ENCODE measurements at regions not wholly inside any gene's neighbourhood (a gene's known extent, or its start where the extent isn't known, plus 50 kb on each side); places are given as distances from the start of the nearest gene placed in this dataset.

- Mint-ChIP-seq H3K27ac (no peak overlapping the region), H3K4me1 (peaks cover 4% of the 10 kb centered on the region; the same call in 2 of the 3 replicates), H3K36me3 (ENCODE audit: low read depth) (peaks cover 2% of the 10 kb centered on the region; the same call in 1 of the 3 replicates), H3K4me3 (no peak overlapping the region), H3K27me3 (ENCODE audit: insufficient read depth, low read depth, poor library complexity) (peaks cover 3% of the 10 kb centered on the region), H3K9me3 (peaks cover 5% of the 10 kb centered on the region; the same call in 1 of the 3 replicates)
- DNase-seq (ENCODE audit: low spot score) (no peak), ATAC-seq (no peak)
- Histone ChIP-seq H3K27me3 (ENCODE audit: insufficient read depth) (no peaks in the 10 kb centered on the region), H3K9me2 (ENCODE audit: insufficient read depth) (peaks cover 4% of the 10 kb centered on the region; the same call in 1 of the 2 replicates), H3K4me3 (no peak overlapping the region), H3K4me2 (no peak overlapping the region), H3K36me3 (ENCODE audit: insufficient read depth) (no peaks in the 10 kb centered on the region), H3F3A (replicated peaks; ENCODE audit: low read depth) (no peaks in the 10 kb centered on the region), H3K4me1 (ENCODE audit: insufficient read depth) (peaks cover 10% of the 10 kb centered on the region), H3K79me2 (replicated peaks; ENCODE audit: insufficient read depth) (no peaks in the 10 kb centered on the region), H4K20me1 (replicated peaks; ENCODE audit: insufficient read depth) (no peaks in the 10 kb centered on the region), H3K27ac (ENCODE audit: low read depth) (no peak overlapping the region), H2AFZ (no peak overlapping the region)
- TF ChIP-seq EZH2phosphoT487 (IDR thresholded peaks at IDR 0.05; ENCODE audit: unreplicated experiment) (no peak), JUNB (IDR thresholded peaks at IDR 0.05; ENCODE audit: unreplicated experiment) (no peak), ZNF114 (CRISPR knock-in tag; IDR thresholded peaks at IDR 0.05) (no peak), NANOG (IDR thresholded peaks at IDR 0.05; ENCODE audit: borderline replicate concordance) (no peak), STAT1 (IDR thresholded peaks at IDR 0.05; ENCODE audit: unreplicated experiment) (no peak)
- TF ChIP-seq, protein P1, sequence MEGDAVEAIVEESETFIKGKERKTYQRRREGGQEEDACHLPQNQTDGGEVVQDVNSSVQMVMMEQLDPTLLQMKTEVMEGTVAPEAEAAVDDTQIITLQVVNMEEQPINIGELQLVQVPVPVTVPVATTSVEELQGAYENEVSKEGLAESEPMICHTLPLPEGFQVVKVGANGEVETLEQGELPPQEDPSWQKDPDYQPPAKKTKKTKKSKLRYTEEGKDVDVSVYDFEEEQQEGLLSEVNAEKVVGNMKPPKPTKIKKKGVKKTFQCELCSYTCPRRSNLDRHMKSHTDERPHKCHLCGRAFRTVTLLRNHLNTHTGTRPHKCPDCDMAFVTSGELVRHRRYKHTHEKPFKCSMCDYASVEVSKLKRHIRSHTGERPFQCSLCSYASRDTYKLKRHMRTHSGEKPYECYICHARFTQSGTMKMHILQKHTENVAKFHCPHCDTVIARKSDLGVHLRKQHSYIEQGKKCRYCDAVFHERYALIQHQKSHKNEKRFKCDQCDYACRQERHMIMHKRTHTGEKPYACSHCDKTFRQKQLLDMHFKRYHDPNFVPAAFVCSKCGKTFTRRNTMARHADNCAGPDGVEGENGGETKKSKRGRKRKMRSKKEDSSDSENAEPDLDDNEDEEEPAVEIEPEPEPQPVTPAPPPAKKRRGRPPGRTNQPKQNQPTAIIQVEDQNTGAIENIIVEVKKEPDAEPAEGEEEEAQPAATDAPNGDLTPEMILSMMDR (conservative IDR thresholded peaks at IDR 0.05; ENCODE audit: low read depth in 2 of 2): no peak
- TF ChIP-seq, protein P2, sequence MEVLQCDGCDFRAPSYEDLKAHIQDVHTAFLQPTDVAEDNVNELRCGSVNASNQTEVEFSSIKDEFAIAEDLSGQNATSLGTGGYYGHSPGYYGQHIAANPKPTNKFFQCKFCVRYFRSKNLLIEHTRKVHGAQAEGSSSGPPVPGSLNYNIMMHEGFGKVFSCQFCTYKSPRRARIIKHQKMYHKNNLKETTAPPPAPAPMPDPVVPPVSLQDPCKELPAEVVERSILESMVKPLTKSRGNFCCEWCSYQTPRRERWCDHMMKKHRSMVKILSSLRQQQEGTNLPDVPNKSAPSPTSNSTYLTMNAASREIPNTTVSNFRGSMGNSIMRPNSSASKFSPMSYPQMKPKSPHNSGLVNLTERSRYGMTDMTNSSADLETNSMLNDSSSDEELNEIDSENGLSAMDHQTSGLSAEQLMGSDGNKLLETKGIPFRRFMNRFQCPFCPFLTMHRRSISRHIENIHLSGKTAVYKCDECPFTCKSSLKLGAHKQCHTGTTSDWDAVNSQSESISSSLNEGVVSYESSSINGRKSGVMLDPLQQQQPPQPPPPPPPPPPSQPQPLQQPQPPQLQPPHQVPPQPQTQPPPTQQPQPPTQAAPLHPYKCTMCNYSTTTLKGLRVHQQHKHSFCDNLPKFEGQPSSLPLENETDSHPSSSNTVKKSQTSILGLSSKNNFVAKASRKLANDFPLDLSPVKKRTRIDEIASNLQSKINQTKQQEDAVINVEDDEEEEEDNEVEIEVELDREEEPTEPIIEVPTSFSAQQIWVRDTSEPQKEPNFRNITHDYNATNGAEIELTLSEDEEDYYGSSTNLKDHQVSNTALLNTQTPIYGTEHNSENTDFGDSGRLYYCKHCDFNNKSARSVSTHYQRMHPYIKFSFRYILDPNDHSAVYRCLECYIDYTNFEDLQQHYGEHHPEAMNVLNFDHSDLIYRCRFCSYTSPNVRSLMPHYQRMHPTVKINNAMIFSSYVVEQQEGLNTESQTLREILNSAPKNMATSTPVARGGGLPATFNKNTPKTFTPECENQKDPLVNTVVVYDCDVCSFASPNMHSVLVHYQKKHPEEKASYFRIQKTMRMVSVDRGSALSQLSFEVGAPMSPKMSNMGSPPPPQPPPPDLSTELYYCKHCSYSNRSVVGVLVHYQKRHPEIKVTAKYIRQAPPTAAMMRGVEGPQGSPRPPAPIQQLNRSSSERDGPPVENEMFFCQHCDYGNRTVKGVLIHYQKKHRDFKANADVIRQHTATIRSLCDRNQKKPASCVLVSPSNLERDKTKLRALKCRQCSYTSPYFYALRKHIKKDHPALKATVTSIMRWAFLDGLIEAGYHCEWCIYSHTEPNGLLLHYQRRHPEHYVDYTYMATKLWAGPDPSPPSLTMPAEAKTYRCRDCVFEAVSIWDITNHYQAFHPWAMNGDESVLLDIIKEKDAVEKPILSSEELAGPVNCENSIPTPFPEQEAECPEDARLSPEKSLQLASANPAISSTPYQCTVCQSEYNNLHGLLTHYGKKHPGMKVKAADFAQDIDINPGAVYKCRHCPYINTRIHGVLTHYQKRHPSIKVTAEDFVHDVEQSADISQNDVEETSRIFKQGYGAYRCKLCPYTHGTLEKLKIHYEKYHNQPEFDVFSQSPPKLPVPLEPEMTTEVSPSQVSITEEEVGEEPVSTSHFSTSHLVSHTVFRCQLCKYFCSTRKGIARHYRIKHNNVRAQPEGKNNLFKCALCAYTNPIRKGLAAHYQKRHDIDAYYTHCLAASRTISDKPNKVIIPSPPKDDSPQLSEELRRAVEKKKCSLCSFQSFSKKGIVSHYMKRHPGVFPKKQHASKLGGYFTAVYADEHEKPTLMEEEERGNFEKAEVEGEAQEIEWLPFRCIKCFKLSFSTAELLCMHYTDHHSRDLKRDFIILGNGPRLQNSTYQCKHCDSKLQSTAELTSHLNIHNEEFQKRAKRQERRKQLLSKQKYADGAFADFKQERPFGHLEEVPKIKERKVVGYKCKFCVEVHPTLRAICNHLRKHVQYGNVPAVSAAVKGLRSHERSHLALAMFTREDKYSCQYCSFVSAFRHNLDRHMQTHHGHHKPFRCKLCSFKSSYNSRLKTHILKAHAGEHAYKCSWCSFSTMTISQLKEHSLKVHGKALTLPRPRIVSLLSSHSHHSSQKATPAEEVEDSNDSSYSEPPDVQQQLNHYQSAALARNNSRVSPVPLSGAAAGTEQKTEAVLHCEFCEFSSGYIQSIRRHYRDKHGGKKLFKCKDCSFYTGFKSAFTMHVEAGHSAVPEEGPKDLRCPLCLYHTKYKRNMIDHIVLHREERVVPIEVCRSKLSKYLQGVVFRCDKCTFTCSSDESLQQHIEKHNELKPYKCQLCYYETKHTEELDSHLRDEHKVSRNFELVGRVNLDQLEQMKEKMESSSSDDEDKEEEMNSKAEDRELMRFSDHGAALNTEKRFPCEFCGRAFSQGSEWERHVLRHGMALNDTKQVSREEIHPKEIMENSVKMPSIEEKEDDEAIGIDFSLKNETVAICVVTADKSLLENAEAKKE (CRISPR knock-in tag; IDR thresholded peaks at IDR 0.05): no peak
Measured at GRCh38 chr16:51649631-51650030, 498.6 kb upstream of the SALL1 start.
